Panc1 (cell line): ENCODE measurements at regions not wholly inside any gene's neighbourhood (a gene's known extent, or its start where the extent isn't known, plus 50 kb on each side); places are given as distances from the start of the nearest gene placed in this dataset.

ENCODE experiments used
- ATAC-seq: fragments of 200-7000 bp; cut with Tn5 transposase; 2 replicates; pipeline ENCODE4 v1.9.1; 2020; ENCODE audit warnings: mild to moderate bottlenecking, moderate library complexity
- BruUV-seq: library from RNA; stranded (reverse); fragments of 400-500 nt; replicated peaks from 2 replicates; lab custom pipeline; 2021; lab: Mats Ljungman, UMichigan
- CTCF ChIA-PET: fragments of 300-600 bp; sonication (Branson Sonifier 250); formaldehyde crosslinking; loops from one replicate; lab custom pipeline; 2022; ENCODE audit warnings: antibody characterized with exemption; lab: Charles Lee
- POLR2A ChIA-PET: fragments of 300-600 bp; sonication (Branson Sonifier 250); formaldehyde crosslinking; loops from one replicate; lab custom pipeline; 2022; ENCODE audit warnings: antibody characterized with exemption; lab: Charles Lee
- DNase-seq: peaks from one replicate; pipeline ENCODE4 v3.0.0-alpha.2; 2010; ENCODE audit warnings: low read depth, low spot score
- H3K27ac ChIP-seq: 2 replicates; pipeline ENCODE4 v1.5.1; 2011; ENCODE audit warnings: mild to moderate bottlenecking, low read length, inconsistent platforms
- H3K27me3 ChIP-seq: fragments of 200-500 bp; sonication (Bioruptor generic); 2 replicates; pipeline ENCODE4 v1.6.0; 2014; ENCODE audit warnings: low read length, inconsistent platforms; ENCODE audit not compliant: control insufficient read depth, insufficient read depth
- H3K36me3 ChIP-seq: fragments of 200-500 bp; sonication (Bioruptor generic); 2 replicates; pipeline ENCODE4 v1.5.1; 2014; ENCODE audit warnings: inconsistent platforms, mild to moderate bottlenecking, low read length, moderate library complexity; ENCODE audit not compliant: control insufficient read depth, insufficient read depth
- H3K4me1 ChIP-seq: 2 replicates; pipeline ENCODE4 v1.5.1; 2011; ENCODE audit warnings: inconsistent platforms, mild to moderate bottlenecking, low read length, moderate library complexity; ENCODE audit not compliant: control insufficient read depth, insufficient read depth
- H3K4me3 ChIP-seq, 2 experiments: 2 replicates each; pipeline ENCODE4 v1.5.1; 2011 to 2012; ENCODE audit warnings: low read depth in 2 of 2, low read length in 2 of 2, mild to moderate bottlenecking in 2 of 2, inconsistent platforms in 1 of 2, moderate library complexity in 1 of 2
- H3K9me3 ChIP-seq: fragments of 200-500 bp; sonication (Bioruptor generic); 2 replicates; pipeline ENCODE4 v1.5.1; 2014; ENCODE audit warnings: low read depth, mild to moderate bottlenecking, inconsistent platforms, low read length, moderate library complexity; ENCODE audit not compliant: control insufficient read depth, insufficient read depth
- CTCF ChIP-seq: fragments of 450-650 bp; IDR thresholded peaks from 2 replicates; pipeline ENCODE4 v1.5.1; 2017; ENCODE audit warnings: mild to moderate bottlenecking
- POLR2AphosphoS5 ChIP-seq: IDR thresholded peaks from 2 replicates; pipeline ENCODE4 v1.6.1; 2012; ENCODE audit warnings: mild to moderate bottlenecking, low read depth, low read length, moderate library complexity
- SIN3A ChIP-seq: IDR thresholded peaks from 2 replicates; pipeline ENCODE4 v1.6.1; 2012; ENCODE audit warnings: low read depth, mild to moderate bottlenecking, low read length, moderate library complexity, borderline replicate concordance; ENCODE audit not compliant: insufficient read depth
- TCF7L2 ChIP-seq: IDR thresholded peaks from 2 replicates; pipeline ENCODE4 v1.6.1; 2011; ENCODE audit warnings: mild to moderate bottlenecking, low read depth, low read length, inconsistent platforms
- in situ Hi-C: cut with HindIII; loops from 2 replicates; pipeline ENCODE4 v1.10.0; 2016; ENCODE audit warnings: low sequenced_read_pairs, low pct_unique_long_range_greater_than_20kb
- intact Hi-C: fragments of 100-400 bp; cut with micrococcal nuclease; formaldehyde crosslinking; loops from one replicate; pipeline ENCODE4 v1.10.0; 2022; ENCODE audit not compliant: unreplicated experiment
- TF ChIP-seq, protein P1 (sequence below), 2 experiments: IDR thresholded peaks; 2 replicates each; pipeline ENCODE4 v1.6.1; 2011 to 2012; ENCODE audit warnings: low read depth in 2 of 2, control low read depth in 1 of 2, low read length in 1 of 2, mild to moderate bottlenecking in 1 of 2, moderate library complexity in 1 of 2; ENCODE audit not compliant: insufficient read depth in 1 of 2

GRCh38 chr16:77549876-77550275, 115.0 kb upstream of the ADAMTS18 start:
- Histone ChIP-seq H3K4me3 (no peak overlapping the region), H3K4me1 (no peaks in the 10 kb centered on the region), H3K27me3 (no peaks in the 10 kb centered on the region), H3K27ac (no peak overlapping the region), H3K36me3 (no peaks in the 10 kb centered on the region), H3K9me3 (no peaks in the 10 kb centered on the region)
- no TSS peak for BruUV-seq
- ATAC-seq = no peak
- no peak for DNase-seq
- CTCF ChIA-PET = no interaction called here
- TF ChIP-seq POLR2AphosphoS5 (no peak), TCF7L2 (no peak), CTCF (no peak), SIN3A (no peak)
- TF ChIP-seq, protein P1, sequence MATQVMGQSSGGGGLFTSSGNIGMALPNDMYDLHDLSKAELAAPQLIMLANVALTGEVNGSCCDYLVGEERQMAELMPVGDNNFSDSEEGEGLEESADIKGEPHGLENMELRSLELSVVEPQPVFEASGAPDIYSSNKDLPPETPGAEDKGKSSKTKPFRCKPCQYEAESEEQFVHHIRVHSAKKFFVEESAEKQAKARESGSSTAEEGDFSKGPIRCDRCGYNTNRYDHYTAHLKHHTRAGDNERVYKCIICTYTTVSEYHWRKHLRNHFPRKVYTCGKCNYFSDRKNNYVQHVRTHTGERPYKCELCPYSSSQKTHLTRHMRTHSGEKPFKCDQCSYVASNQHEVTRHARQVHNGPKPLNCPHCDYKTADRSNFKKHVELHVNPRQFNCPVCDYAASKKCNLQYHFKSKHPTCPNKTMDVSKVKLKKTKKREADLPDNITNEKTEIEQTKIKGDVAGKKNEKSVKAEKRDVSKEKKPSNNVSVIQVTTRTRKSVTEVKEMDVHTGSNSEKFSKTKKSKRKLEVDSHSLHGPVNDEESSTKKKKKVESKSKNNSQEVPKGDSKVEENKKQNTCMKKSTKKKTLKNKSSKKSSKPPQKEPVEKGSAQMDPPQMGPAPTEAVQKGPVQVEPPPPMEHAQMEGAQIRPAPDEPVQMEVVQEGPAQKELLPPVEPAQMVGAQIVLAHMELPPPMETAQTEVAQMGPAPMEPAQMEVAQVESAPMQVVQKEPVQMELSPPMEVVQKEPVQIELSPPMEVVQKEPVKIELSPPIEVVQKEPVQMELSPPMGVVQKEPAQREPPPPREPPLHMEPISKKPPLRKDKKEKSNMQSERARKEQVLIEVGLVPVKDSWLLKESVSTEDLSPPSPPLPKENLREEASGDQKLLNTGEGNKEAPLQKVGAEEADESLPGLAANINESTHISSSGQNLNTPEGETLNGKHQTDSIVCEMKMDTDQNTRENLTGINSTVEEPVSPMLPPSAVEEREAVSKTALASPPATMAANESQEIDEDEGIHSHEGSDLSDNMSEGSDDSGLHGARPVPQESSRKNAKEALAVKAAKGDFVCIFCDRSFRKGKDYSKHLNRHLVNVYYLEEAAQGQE (IDR thresholded peaks at IDR 0.05; ENCODE audit: insufficient read depth in 1 of 2, low read depth in 2 of 2, low read length in 1 of 2) = no peak
- intact Hi-C loops (no loop called here), in situ Hi-C loops (no loop called here)
- POLR2A ChIA-PET = no interaction called here

- no TSS peak for BruUV-seq
- in situ Hi-C loops (no loop called here), intact Hi-C loops (no loop called here)
- ChIA-PET POLR2A (no interaction called here), CTCF (no interaction called here)
- H3K27me3 ChIP-seq = no peaks in the 10 kb centered on the region
- H3K9me3 ChIP-seq = no peaks in the 10 kb centered on the region
- H3K36me3 ChIP-seq = no peaks in the 10 kb centered on the region
- no peak for ATAC-seq
- H3K4me3 ChIP-seq = no peak overlapping the region
- H3K27ac ChIP-seq = no peak overlapping the region
- no peak for DNase-seq
- no peaks in the 10 kb centered on the region for H3K4me1 ChIP-seq
- TF ChIP-seq SIN3A = no peak
- no peak for TF ChIP-seq POLR2AphosphoS5
- TF ChIP-seq CTCF = no peak
- TF ChIP-seq, protein P1 (IDR thresholded peaks at IDR 0.05; ENCODE audit: insufficient read depth in 1 of 2, low read depth in 2 of 2, low read length in 1 of 2) = no peak
- no peak for TF ChIP-seq TCF7L2
These were observed 116.5 kb upstream of the ADAMTS18 start for GRCh38 chr16:77551357-77551756.
